HG03439 (cell line): ENCODE measurements at regions not wholly inside any gene's neighbourhood (a gene's known extent, or its start where the extent isn't known, plus 50 kb on each side); places are given as distances from the start of the nearest gene placed in this dataset.

Source experiments
- ATAC-seq: cut with Tn5 transposase; IDR thresholded peaks from one replicate; pipeline ENCODE4 v1.9.1; 2021; ENCODE audit warnings: mild to moderate bottlenecking, moderate library complexity; ENCODE audit not compliant: unreplicated experiment

- ATAC-seq, result no peak
Measured at GRCh38 chr10:128221117-128221516, 94.9 kb upstream of the MKI67 start.

- ATAC-seq, result no peak
Measured at GRCh38 chr10:128221807-128222206, 95.6 kb upstream of the MKI67 start.

GRCh38 chr10:128222332-128222849 lies 96.2 kb upstream of the MKI67 start:
- ATAC-seq, result no peak

GRCh38 chr10:128230401-128230800 lies 104.2 kb upstream of the MKI67 start:
- no peak for ATAC-seq

- ATAC-seq, result no peak
Measured at GRCh38 chr10:128233422-128233821, 107.2 kb upstream of the MKI67 start.

- no peak for ATAC-seq
Measured at GRCh38 chr10:128237710-128238109, 111.5 kb upstream of the MKI67 start.

GRCh38 chr10:128241023-128241422 lies 114.8 kb upstream of the MKI67 start:
- no peak for ATAC-seq

GRCh38 chr10:128242641-128243040 lies 116.4 kb upstream of the MKI67 start:
- ATAC-seq, result no peak

GRCh38 chr10:128245026-128245425 lies 118.8 kb upstream of the MKI67 start:
- no peak for ATAC-seq

GRCh38 chr10:128247576-128247975 lies 121.4 kb upstream of the MKI67 start:
- ATAC-seq, result no peak

GRCh38 chr10:128254476-128254875 lies 128.3 kb upstream of the MKI67 start:
- no peak for ATAC-seq

GRCh38 chr10:128257428-128257827 lies 131.2 kb upstream of the MKI67 start:
- no peak for ATAC-seq

- no peak for ATAC-seq
Measured at GRCh38 chr10:128258421-128258976, 132.3 kb upstream of the MKI67 start.

- ATAC-seq, result no peak
Measured at GRCh38 chr10:128263891-128264688, 137.9 kb upstream of the MKI67 start.

GRCh38 chr10:128265596-128265995 lies 139.4 kb upstream of the MKI67 start:
- ATAC-seq, result no peak

GRCh38 chr10:128267581-128267980 lies 141.4 kb upstream of the MKI67 start:
- no peak for ATAC-seq

GRCh38 chr10:128268015-128268722 lies 141.9 kb upstream of the MKI67 start:
- no peak for ATAC-seq

- ATAC-seq, result no peak
Measured at GRCh38 chr10:128274938-128275337, 148.7 kb upstream of the MKI67 start.

GRCh38 chr10:128275388-128276177 lies 149.4 kb upstream of the MKI67 start:
- no peak for ATAC-seq

GRCh38 chr10:128277267-128277840 lies 151.1 kb upstream of the MKI67 start:
- ATAC-seq, result no peak

GRCh38 chr10:128278362-128278761 lies 152.1 kb upstream of the MKI67 start:
- no peak for ATAC-seq
